Heart left ventricle (tissue), 13 donors: ENCODE measurements at regions not wholly inside any gene's neighbourhood (a gene's known extent, or its start where the extent isn't known, plus 50 kb on each side); places are given as distances from the start of the nearest gene placed in this dataset.
"Not testable (repeated sequence)": the region's sequence is repeated elsewhere in the genome, so short reads cannot be mapped to it uniquely, and the experiment has no call there.

Source experiments
- POLR2A ChIP-seq, 2 donors: fragments of 450-650 bp; IDR thresholded peaks; one replicate each; pipeline ENCODE4 v1.6.1; 2017; ENCODE audit warnings: antibody characterized with exemption in 2 of 2, mild to moderate bottlenecking in 2 of 2, moderate library complexity in 2 of 2
- TF ChIP-seq, protein P1 (sequence below), 12 donors: fragments of 200-600 bp; sonication (generic) in 4 of 12; IDR thresholded peaks; one replicate each; pipeline versions ENCODE4 v1.5.0 to v1.8.0; 2018 to 2022; ENCODE audit warnings: antibody characterized with exemption in 12 of 12, mild to moderate bottlenecking in 5 of 12
- donor health status: ischemic (EF 13 %, LVEDD 7.1; RV severe dilation, severe dysfunction).
- donor health status: DM: no; HTN: yes; CAD: no.
- donor health status: DM: no; HTN: no; CAD: no.
- donor health status: ischemic (EF 25% LVEDD 6.9; RV normal size, moderate dysfunction).
- donor health status: ischemic (EF 25% LVEDD 5.7; RV mildly dilated, moderate dysfunction).
- donor health status: ischemic (EF 35%, LVEDD 5.7; RV mildly dilated, moderate dysfunction).
- donor health status: nonischemic (EF 11% LVEDD 7.7; RV severe dilation, severe dysfunction).
- donor health status: DM: yes; HTN: yes; CAD: no.
- donor health status: PGD.
- donor health status: ischemic (EF 29% LVEDD 5.4; RV normal size, mild dysfunction).
- donor health status: nonischemic (EF 23%, LVEDD 6.1; RV moderate dilation, normal function).

GRCh38 chr10:118932154-118932553, 97.4 kb upstream of the NANOS1 start:
- TF ChIP-seq, protein P1, sequence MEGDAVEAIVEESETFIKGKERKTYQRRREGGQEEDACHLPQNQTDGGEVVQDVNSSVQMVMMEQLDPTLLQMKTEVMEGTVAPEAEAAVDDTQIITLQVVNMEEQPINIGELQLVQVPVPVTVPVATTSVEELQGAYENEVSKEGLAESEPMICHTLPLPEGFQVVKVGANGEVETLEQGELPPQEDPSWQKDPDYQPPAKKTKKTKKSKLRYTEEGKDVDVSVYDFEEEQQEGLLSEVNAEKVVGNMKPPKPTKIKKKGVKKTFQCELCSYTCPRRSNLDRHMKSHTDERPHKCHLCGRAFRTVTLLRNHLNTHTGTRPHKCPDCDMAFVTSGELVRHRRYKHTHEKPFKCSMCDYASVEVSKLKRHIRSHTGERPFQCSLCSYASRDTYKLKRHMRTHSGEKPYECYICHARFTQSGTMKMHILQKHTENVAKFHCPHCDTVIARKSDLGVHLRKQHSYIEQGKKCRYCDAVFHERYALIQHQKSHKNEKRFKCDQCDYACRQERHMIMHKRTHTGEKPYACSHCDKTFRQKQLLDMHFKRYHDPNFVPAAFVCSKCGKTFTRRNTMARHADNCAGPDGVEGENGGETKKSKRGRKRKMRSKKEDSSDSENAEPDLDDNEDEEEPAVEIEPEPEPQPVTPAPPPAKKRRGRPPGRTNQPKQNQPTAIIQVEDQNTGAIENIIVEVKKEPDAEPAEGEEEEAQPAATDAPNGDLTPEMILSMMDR (IDR thresholded peaks at IDR 0.05), result not testable (repeated sequence)
- not testable (repeated sequence) for TF ChIP-seq POLR2A (IDR thresholded peaks at IDR 0.05)
